RWPE2 (cell line): ENCODE measurements at regions not wholly inside any gene's neighbourhood (a gene's known extent, or its start where the extent isn't known, plus 50 kb on each side); places are given as distances from the start of the nearest gene placed in this dataset.
A peak's percentile ranks its signal among the peaks of the same experiment; 100 is the strongest.

Experiments
- ATAC-seq: fragments of 200-7000 bp; cut with Tn5 transposase; 3 replicates; pipeline ENCODE4 v1.9.1; 2021; ENCODE audit warnings: low read depth
- DNase-seq: peaks from one replicate; pipeline ENCODE4 v3.0.0-alpha.2; 2020; ENCODE audit warnings: low spot score
- H3K27ac ChIP-seq: fragments of 450-650 bp; 2 replicates; pipeline ENCODE4 v1.5.1; 2017; ENCODE audit warnings: mild to moderate bottlenecking; ENCODE audit not compliant: poor library complexity, severe bottlenecking
- H3K27me3 ChIP-seq: fragments of 250-450 bp; sonication (Bioruptor Pico); 2 replicates; pipeline ENCODE4 v1.5.1; 2021; ENCODE audit warnings: mild to moderate bottlenecking, moderate library complexity; ENCODE audit not compliant: insufficient read depth, poor library complexity, severe bottlenecking
- H3K36me3 ChIP-seq: fragments of 250-450 bp; sonication (Bioruptor Pico); 2 replicates; pipeline ENCODE4 v1.5.1; 2020; ENCODE audit warnings: low read depth, mild to moderate bottlenecking, moderate library complexity
- H3K4me1 ChIP-seq: fragments of 250-450 bp; sonication (Bioruptor Pico); 2 replicates; pipeline ENCODE4 v1.5.1; 2021; ENCODE audit warnings: mild to moderate bottlenecking, moderate library complexity; ENCODE audit not compliant: insufficient read depth, poor library complexity, severe bottlenecking
- H3K4me3 ChIP-seq: fragments of 250-450 bp; sonication (Bioruptor Pico); 2 replicates; pipeline ENCODE4 v1.5.1; 2021; ENCODE audit warnings: mild to moderate bottlenecking, moderate library complexity; ENCODE audit not compliant: severe bottlenecking
- H3K9me3 ChIP-seq: fragments of 250-450 bp; sonication (Bioruptor Pico); 2 replicates; pipeline ENCODE4 v1.5.1; 2021; ENCODE audit warnings: mild to moderate bottlenecking, moderate library complexity; ENCODE audit not compliant: severe bottlenecking
- CTCF ChIP-seq: fragments of 450-650 bp; IDR thresholded peaks from one replicate; pipeline ENCODE4 v1.5.1; 2017; ENCODE audit warnings: mild to moderate bottlenecking, moderate library complexity; ENCODE audit not compliant: poor library complexity, severe bottlenecking

DNA sequence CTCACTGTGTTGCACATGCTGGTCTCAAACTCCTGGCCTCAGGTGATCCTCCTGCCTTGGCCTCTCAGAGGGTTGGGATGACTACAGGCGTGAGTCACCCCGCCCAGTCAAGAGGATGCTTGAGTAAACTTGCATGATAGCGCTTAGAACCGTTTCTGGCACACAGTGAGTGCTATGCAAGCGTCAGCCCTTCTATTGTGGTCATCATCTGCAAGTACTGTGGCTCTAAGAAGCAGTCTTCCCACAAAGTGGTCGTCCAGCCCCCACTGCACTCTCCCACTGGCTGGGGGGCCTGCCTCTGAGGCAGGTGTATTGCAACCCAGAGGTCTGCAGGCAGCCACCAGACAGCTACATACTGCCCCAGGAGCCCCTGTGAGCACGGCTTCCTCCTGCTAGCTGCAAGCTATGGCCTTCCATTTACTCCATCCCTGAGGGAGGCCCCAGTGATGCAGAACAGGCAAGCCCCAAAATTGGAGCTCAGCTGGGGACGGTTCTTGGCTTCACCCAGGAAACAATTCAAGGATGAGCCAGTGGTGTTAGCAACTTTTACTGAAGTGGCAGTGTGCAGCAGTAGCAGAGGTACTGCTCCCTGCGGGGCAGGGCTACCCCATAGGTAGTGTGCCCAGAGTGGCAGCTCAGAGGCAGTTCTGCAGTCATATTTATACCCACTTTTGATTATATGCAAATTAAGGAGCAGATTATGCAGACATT lies 95.4 kb downstream of the LSM3 start:
- Histone ChIP-seq H3K27ac (no peak overlapping the region), H3K9me3 (no peaks in the 10 kb centered on the region), H3K4me1 (no peaks in the 10 kb centered on the region), H3K36me3 (no peaks in the 10 kb centered on the region), H3K4me3 (no peak overlapping the region), H3K27me3 (no peaks in the 10 kb centered on the region)
- TF ChIP-seq CTCF: no peak
- ATAC-seq (peak; percentile 49; the same call in 2 of the 3 replicates), DNase-seq (no peak)

- no peaks in the 10 kb centered on the region for H3K9me3 ChIP-seq
- no peak overlapping the region for H3K4me3 ChIP-seq
- ATAC-seq (no peak), DNase-seq (no peak)
- no peaks in the 10 kb centered on the region for H3K36me3 ChIP-seq
- no peaks in the 10 kb centered on the region for H3K27me3 ChIP-seq
- TF ChIP-seq CTCF: no peak
- H3K4me1 ChIP-seq: no peaks in the 10 kb centered on the region
- no peak overlapping the region for H3K27ac ChIP-seq
Observed at GRCh38 chr3:14274612-14274936, 96.0 kb downstream of the LSM3 start.

DNA sequence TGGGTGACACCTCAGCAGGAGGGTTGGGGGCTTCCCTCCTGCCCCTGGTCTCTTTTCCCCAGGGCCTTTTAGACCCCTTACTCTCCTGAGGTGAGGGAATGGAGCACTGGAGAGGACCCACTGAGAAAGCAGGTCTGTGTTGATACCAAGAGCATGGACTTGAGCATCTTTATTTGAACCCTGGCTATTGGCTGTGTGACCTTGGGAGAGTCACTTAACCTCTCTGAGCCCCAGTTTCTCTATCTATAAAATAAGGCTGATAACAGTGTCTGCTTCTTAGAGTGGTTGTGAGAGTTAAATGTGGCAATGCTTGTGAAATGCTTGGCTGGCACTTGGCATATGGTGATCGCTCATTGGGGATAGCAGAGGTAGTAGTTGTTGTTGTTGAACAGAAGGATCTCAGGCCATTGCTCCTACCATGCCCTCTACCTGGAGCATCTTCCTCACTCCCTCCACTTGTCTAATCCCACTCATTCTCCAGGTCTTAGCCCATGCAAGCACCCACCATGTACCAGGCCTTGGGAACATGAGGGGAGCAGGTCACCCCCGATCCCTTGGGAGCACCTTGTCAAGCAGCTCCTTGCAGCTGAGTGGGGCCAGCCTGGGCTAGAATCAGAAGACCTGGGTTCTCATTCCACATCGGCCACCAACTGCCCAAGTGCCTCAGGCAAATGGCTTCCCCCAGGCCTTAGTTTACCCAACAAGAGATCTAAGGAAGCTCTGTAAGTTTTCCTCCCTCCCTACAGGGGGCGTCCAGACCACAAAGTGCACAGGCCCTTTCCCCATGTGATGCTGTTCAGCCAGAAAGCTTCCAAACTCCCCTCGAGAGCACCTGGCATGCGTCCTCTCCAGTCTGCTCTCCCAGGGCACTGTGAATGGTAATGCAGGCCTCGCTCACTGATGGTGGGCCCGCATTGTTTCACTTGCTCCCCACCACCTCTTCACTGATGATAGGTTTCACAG lies 96.7 kb downstream of the LSM3 start:
- H3K9me3 ChIP-seq: no peaks in the 10 kb centered on the region
- H3K4me1 ChIP-seq: no peaks in the 10 kb centered on the region
- peak; percentile 17 for TF ChIP-seq CTCF
- no peaks in the 10 kb centered on the region for H3K27me3 ChIP-seq
- no peak overlapping the region for H3K4me3 ChIP-seq
- H3K27ac ChIP-seq: no peak overlapping the region
- DNase-seq (no peak), ATAC-seq (no peak)
- H3K36me3 ChIP-seq: no peaks in the 10 kb centered on the region

DNA sequence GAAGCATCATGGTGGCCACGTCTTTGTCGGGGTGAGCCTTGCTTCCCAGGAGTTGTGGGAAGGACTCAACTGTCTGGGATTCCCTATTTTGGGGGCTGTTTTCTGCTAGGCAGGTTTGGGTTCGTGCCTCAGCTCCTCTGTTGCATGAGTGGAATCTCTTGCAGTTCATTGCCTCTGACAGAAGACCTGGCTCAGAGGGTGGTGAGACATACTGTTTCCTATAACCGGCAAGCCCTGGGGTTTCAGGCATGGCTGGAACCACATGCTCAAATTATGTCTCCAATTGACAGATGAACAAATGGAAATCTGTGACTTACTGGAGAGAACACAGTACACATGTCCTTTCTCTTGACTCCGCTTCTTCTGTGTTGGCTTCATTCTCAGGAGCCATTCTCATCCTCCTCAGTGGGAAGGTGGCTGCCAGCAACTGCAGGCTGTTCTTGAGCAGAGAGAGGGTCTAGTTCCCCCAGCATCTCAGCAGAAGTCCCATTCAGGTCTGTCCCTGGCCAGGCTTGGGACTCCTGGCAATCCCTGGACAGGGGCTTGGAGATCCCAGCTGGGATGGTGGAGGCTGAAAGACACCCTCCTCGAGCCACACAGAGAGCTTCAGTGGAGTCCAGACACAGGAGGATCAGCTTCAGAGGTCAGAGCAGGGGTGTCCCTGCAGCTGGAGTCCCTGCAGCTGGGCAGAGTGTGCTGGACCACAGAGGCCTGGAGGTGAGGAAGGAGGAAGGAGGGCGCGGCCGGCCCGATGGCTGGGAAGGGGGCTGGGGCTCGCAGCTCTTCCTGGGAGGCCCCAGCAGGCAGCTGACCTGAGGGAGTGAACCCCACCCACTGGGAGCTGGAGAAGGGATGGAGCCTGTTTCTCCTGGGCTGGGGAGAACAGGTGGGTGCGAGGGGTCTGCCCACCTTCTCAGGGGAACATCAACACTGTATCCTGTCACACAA lies 97.6 kb downstream of the LSM3 start:
- no peaks in the 10 kb centered on the region for H3K9me3 ChIP-seq
- H3K27ac ChIP-seq: no peak overlapping the region
- no peaks in the 10 kb centered on the region for H3K4me1 ChIP-seq
- no peak overlapping the region for H3K4me3 ChIP-seq
- no peaks in the 10 kb centered on the region for H3K27me3 ChIP-seq
- no peak for DNase-seq
- no peak for ATAC-seq
- no peaks in the 10 kb centered on the region for H3K36me3 ChIP-seq
- no peak for TF ChIP-seq CTCF
